ENCODE measurements at regions not wholly inside any gene's neighbourhood (a gene's known extent, or its start where the extent isn't known, plus 50 kb on each side); places are given as distances from the start of the nearest gene placed in this dataset.

- TF ChIP-seq ATF3 (IDR thresholded peaks at IDR 0.05; ENCODE audit: insufficient read depth, low read depth, low read length) (no peak), E2F6 (IDR thresholded peaks at IDR 0.05) (no peak), RFX5 (IDR thresholded peaks at IDR 0.05; ENCODE audit: borderline replicate concordance, low read depth, low read length) (no peak), CEBPB (IDR thresholded peaks at IDR 0.05; ENCODE audit: low read depth, low read length) (no peak)
Measured at GRCh38 chr14:106023411-106023810, 497.0 kb downstream of the TMEM121 start (continued).

Data from H1 (cell line).